ENCODE measurements at regions not wholly inside any gene's neighbourhood (a gene's known extent, or its start where the extent isn't known, plus 50 kb on each side); places are given as distances from the start of the nearest gene placed in this dataset.

DNA sequence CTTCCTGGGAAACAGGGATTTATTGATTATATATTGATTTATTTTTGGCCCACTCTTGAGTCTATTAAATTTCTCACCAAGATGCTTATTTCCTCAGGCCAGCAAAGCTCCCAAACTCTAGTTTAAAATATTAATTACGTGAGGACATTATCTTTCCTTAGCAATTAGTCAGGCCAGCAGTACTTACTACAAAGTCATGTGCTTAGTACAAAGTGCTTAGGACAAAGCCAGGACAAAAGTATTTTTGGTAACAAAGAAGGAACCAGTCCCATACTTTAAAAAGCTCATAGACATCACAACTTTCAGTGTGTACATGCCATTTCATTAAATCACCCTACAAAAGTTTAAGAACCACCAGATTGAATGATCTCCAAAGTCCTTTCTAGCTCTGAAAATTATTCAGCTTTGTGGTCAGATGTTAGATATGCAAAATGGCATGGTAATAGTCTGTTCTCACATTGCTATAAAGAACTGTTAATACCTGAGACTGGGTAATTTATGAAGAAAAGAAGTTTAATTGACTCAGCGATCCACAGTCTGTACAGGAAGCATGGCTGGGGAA is 94.7 kb upstream of the PWP1 start:
- TF ChIP-seq, protein P1, sequence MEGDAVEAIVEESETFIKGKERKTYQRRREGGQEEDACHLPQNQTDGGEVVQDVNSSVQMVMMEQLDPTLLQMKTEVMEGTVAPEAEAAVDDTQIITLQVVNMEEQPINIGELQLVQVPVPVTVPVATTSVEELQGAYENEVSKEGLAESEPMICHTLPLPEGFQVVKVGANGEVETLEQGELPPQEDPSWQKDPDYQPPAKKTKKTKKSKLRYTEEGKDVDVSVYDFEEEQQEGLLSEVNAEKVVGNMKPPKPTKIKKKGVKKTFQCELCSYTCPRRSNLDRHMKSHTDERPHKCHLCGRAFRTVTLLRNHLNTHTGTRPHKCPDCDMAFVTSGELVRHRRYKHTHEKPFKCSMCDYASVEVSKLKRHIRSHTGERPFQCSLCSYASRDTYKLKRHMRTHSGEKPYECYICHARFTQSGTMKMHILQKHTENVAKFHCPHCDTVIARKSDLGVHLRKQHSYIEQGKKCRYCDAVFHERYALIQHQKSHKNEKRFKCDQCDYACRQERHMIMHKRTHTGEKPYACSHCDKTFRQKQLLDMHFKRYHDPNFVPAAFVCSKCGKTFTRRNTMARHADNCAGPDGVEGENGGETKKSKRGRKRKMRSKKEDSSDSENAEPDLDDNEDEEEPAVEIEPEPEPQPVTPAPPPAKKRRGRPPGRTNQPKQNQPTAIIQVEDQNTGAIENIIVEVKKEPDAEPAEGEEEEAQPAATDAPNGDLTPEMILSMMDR (conservative IDR thresholded peaks at IDR 0.05 in 1 of 2, IDR thresholded peaks at IDR 0.05 in 1 of 2; ENCODE audit: low read depth in 1 of 2, low read length in 2 of 2): no peak
- no peak for TF ChIP-seq EZH2 (IDR thresholded peaks at IDR 0.05; ENCODE audit: low read length, missing control alignments)

All from fibroblast of lung (primary cell).